Ectodermal cell (in vitro differentiated cells): ENCODE measurements at regions not wholly inside any gene's neighbourhood (a gene's known extent, or its start where the extent isn't known, plus 50 kb on each side); places are given as distances from the start of the nearest gene placed in this dataset.
"Not testable (repeated sequence)": the region's sequence is repeated elsewhere in the genome, so short reads cannot be mapped to it uniquely, and the experiment has no call there.

ENCODE experiments used
- H3K27ac ChIP-seq: 2 replicates; pipeline ENCODE4 v1.7.0; 2013; ENCODE audit warnings: mild to moderate bottlenecking, low read depth, low read length; ENCODE audit not compliant: insufficient read depth, poor library complexity, severe bottlenecking
- H3K27me3 ChIP-seq: 2 replicates; pipeline ENCODE4 v1.7.0; 2013; ENCODE audit warnings: mild to moderate bottlenecking, low read length; ENCODE audit not compliant: insufficient read depth, control insufficient read depth, poor library complexity, severe bottlenecking
- H3K36me3 ChIP-seq: one replicate; pipeline ENCODE4 v1.7.0; 2013; ENCODE audit warnings: low read length; ENCODE audit not compliant: control insufficient read depth, insufficient read depth
- H3K4me1 ChIP-seq: one replicate; pipeline ENCODE4 v1.7.0; 2013; ENCODE audit warnings: low read length; ENCODE audit not compliant: control insufficient read depth, insufficient read depth
- H3K4me3 ChIP-seq: 2 replicates; pipeline ENCODE4 v1.7.0; 2013; ENCODE audit warnings: low read depth, low read length, control low read depth; ENCODE audit not compliant: insufficient read depth
- H3K9me3 ChIP-seq: 2 replicates; pipeline ENCODE4 v1.7.0; 2013; ENCODE audit warnings: mild to moderate bottlenecking, low read length, moderate library complexity; ENCODE audit not compliant: control insufficient read depth
- WGBS, 2 experiments: methylation state at CpG; one replicate each; pipeline ENCODE4 v1.1.7; 2013; ENCODE audit warnings: missing lambda C conversion rate in 2 of 2; 5-methylcytosine and 5-hydroxymethylcytosine counted together

DNA sequence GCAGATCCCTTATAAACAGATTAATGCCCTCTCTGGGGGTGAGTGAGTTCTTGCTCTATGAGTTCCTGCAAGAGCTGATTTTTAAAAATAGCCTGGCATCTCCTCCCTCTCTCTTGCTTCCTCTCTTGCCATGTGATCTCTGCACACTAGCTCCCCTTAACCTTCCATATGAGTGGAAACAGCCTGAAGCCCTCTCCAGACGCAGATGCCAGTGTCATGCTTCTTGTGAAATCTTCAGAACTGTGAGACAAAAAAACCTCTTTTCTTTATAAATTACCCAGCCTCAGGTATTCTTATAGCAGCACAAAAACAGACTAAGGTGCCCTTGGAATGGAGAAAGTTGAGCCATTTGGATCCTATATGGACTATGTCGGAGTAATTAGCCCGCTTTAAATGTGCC, 559.7 kb upstream of the CYLC2 start:
- Histone ChIP-seq H3K9me3 (no peaks in the 10 kb centered on the region), H3K4me3 (no peak overlapping the region), H3K27ac (no peak overlapping the region), H3K27me3 (no peaks in the 10 kb centered on the region), H3K36me3 (no peaks in the 10 kb centered on the region), H3K4me1 (no peaks in the 10 kb centered on the region)
- 78 to 81% methylated on average over 3 of the region's 3 CpGs for WGBS, 2 experiments

DNA sequence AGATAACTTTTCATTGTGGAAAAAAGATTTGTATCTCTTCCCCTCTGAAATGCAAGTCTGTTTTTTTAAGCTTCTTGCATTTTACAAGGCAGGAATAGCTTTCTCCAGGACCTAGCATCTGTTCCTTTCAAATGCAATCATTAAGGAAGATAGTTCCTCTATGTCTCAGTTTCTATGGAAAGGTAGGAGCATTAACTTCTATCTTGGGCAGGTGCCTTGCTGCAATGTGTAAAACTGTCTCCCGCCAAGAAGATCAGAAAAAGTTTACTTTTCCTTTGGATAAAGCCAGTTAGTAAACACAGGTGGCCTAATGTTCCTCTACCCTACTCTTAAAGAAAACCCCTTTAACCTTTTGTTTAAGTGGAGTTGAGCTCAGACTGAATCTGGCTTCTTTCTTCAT, 560.6 kb upstream of the CYLC2 start:
- no peaks in the 10 kb centered on the region for H3K36me3 ChIP-seq
- no peaks in the 10 kb centered on the region for H3K9me3 ChIP-seq
- no peaks in the 10 kb centered on the region for H3K4me1 ChIP-seq
- WGBS, 2 experiments: 78 to 91% methylated on average over 1 of the region's 1 CpG
- no peak overlapping the region for H3K4me3 ChIP-seq
- no peak overlapping the region for H3K27ac ChIP-seq
- H3K27me3 ChIP-seq: no peaks in the 10 kb centered on the region

DNA sequence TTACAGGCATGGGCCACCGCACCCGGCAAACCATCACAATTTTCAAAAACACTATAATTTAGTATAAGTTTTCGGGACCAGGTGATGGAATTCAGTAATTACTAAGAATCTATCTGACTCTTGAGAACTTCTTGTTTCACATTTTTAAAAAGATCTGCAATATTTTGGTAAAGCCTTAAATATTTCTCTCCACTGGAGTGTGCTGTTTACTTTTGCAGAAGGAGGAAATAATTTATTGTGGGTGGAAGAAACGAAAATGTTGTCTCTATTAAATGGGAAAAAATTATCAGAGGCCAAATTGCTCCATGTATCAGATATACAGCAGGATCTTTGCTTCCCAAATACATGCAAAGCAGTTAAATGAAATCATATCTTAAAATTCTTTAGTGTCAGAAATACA, 566.8 kb upstream of the CYLC2 start:
- no peak overlapping the region for H3K4me3 ChIP-seq
- H3K4me1 ChIP-seq: no peaks in the 10 kb centered on the region
- WGBS, 2 experiments: 78 to 83% methylated on average over 4 of the region's 4 CpGs
- H3K9me3 ChIP-seq: no peaks in the 10 kb centered on the region
- H3K27me3 ChIP-seq: no peaks in the 10 kb centered on the region
- no peaks in the 10 kb centered on the region for H3K36me3 ChIP-seq
- no peak overlapping the region for H3K27ac ChIP-seq

DNA sequence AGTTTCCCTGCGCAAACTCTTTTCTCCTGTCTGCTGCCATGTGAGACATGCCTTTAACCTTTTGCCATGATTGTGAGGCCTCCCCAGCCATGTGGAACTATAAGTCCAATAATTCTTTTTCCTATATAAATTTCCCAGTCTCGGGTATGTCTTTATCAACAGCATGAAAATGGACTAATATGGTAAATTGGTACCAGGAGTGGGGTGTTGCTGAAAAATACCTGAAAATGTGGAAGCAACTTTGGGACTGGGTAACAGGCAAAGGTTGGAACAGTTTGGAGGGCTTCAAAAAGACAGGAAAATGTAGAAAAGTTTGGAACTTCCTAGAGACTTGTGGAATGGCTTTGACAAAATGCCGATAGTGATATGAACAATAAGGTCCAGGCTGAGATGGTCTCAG, 578.9 kb upstream of the CYLC2 start:
- H3K4me3 ChIP-seq, H3K9me3 ChIP-seq, H3K27me3 ChIP-seq, H3K36me3 ChIP-seq, H3K27ac ChIP-seq, H3K4me1 ChIP-seq: not testable (repeated sequence)
- WGBS, 2 experiments: 83 to 85% methylated on average over 3 of the region's 3 CpGs

DNA sequence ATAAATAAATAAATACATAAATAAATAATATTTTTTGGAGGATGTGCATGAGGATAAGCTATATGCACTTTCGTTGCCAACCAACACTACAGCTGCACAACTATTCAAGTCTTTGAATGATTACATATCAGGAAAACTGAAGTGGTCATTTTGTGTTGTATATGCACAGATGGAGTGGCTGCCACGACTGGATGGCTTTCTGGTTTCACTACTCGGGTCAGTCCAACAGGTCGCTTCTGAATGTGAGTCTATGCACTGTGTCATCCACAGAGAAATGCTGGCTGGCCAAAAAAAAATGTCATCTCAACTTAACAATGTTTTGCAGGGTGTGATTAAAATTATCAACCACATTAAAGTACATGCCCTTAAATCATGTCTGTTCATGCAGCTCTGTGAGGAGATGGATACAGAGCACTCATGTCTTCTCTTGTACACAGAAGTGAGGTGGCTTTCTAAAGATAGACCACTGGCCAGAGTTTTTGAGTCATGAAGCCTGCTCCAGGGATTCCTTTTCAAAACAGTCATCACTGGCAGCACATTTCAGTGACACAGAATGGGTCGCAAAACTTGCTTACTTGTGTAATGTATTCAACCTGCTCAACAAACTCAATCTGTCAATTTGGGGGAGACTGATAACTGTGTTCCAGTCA, 589.8 kb upstream of the CYLC2 start:
- whole genome bisulfite sequencing, 2 experiments: 79 to 91% methylated on average over 4 to 5 of the region's 5 CpGs
- H3K4me3 ChIP-seq: no peak overlapping the region

DNA sequence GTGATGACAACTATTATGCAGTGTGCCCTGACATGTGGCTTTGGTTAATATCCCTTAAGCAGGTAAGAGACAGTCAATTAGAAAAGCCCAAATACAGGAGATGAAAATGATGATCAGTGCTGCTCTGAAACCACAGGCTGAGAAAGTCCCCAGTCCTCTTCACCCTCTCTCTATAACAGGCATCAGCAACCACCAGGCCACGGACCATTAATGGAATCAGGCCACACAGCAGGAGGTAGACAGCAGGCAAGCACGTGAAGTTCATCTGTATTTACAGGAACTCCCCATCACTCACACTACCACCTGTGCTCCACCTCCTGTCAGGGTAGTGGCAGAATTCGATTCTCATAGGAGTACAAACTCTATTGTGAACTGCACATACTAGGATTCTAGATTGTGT, 591.6 kb upstream of the CYLC2 start:
- H3K4me1 ChIP-seq: no peaks in the 10 kb centered on the region
- H3K36me3 ChIP-seq: no peaks in the 10 kb centered on the region
- H3K27me3 ChIP-seq: no peaks in the 10 kb centered on the region
- 73 to 85% methylated on average over 3 of the region's 3 CpGs for WGBS, 2 experiments
- no peak overlapping the region for H3K27ac ChIP-seq
- H3K9me3 ChIP-seq: peaks cover 2% of the 10 kb centered on the region
- H3K4me3 ChIP-seq: no peak overlapping the region

More for the DNA sequence above, 589.8 kb upstream of the CYLC2 start:
- H3K4me1 ChIP-seq: no peaks in the 10 kb centered on the region
- no peak overlapping the region for H3K27ac ChIP-seq
- no peaks in the 10 kb centered on the region for H3K36me3 ChIP-seq
- no peaks in the 10 kb centered on the region for H3K9me3 ChIP-seq
- H3K27me3 ChIP-seq: no peaks in the 10 kb centered on the region

DNA sequence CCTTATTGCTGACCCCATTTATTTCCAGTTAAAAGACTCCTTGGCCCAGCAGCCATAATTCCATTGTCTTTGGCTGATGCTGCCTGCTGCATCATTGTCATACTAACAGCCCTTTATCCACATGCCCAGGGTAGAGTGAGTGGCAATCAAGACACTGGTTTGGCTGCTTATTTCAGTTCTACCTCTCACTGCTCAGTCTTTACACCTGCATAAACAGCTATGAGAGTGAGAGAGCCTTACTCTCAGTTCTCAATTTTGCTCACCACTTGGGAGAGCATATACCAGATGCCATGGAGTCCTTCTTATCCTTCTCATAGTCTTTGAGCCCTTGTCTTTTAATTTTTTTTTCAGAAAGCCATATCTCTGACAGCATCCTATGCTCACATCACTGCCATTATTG, 596.9 kb upstream of the CYLC2 start:
- no peaks in the 10 kb centered on the region for H3K4me1 ChIP-seq
- H3K36me3 ChIP-seq: no peaks in the 10 kb centered on the region
- H3K4me3 ChIP-seq: no peak overlapping the region
- peaks cover 2% of the 10 kb centered on the region for H3K9me3 ChIP-seq
- no peaks in the 10 kb centered on the region for H3K27me3 ChIP-seq
- H3K27ac ChIP-seq: no peak overlapping the region

DNA sequence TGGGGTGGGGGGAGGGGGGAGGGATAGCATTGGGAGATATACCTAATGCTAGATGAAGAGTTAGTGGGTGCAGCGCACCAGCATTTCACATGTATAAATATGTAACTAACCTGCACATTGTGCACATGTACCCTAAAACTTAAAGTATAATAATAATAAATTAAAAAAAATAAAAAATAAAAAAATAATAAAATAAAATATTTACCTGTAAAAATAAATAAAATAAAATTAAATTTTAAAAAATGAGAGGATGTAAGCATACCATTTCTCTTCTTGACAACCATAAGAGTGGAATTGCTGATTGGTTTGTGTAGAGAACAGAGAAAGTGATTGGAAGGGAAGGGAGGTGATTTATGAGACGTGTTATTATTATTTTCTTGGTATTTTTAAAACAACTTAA, 609.5 kb upstream of the CYLC2 start:
- H3K4me1 ChIP-seq, H3K27me3 ChIP-seq: not testable (repeated sequence)
- WGBS, 2 experiments: no CpG with 5 or more reads among the region's 2 CpGs

DNA sequence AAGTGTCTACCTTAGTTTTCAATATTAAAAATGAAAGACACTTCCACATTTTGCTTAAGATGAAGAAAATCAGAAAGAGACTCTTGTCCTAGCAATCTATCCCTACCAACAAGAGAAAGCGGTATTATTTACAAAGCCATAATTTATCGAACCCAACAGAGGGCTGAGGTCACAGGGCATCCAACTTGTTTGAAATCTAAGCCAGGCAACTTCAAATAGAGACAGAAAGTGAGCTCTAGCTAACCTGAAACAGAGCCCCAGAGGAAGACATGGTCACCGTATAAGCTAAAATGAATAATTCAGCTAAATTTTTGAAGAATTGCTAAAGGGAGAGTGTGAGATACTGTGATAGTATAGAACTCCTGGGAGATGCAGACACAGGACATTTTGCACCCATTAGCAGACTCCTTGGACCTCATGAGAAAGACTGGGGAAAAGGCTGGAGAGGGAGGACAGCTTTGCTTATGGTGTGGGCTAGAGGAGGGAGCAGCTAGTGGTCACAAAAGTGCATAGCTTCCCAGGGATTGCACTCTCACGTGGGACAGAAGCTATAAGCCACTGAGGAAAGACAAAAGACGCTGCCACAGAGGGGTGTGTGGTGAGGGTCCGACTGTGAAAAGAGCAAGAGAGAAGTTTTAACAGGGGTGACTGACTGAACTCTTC, 624.2 kb upstream of the GRIN3A start:
- Histone ChIP-seq H3K4me3 (no peak overlapping the region), H3K9me3 (no peaks in the 10 kb centered on the region), H3K36me3 (no peaks in the 10 kb centered on the region), H3K27me3 (no peaks in the 10 kb centered on the region), H3K27ac (no peak overlapping the region), H3K4me1 (no peaks in the 10 kb centered on the region)
- WGBS, 2 experiments: 60 to 66% methylated on average over 6 of the region's 6 CpGs

More for the DNA sequence above, 609.5 kb upstream of the CYLC2 start:
- H3K4me3 ChIP-seq, H3K9me3 ChIP-seq, H3K36me3 ChIP-seq, H3K27ac ChIP-seq: not testable (repeated sequence)

DNA sequence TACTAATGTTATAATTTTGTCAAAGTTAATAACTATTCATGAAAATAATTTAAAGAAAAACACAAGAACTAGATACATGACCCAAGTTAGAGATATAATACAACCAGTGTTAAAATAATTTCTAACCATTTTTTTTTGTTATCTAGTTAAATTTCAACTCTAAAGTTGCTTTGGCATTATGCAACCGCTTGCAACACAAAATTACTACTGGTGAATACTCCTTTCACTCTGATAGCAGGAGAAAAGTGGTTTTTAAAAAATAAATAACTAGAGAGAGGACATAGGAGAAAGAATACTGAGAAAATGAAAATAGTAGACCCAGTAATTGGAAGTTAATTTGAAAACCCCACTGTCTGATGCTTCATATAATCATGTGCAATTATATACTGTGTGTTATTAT, 622.4 kb upstream of the GRIN3A start:
- no peak overlapping the region for H3K4me3 ChIP-seq
- no peaks in the 10 kb centered on the region for H3K27me3 ChIP-seq
- no peaks in the 10 kb centered on the region for H3K4me1 ChIP-seq
- H3K27ac ChIP-seq: no peak overlapping the region
- no peaks in the 10 kb centered on the region for H3K9me3 ChIP-seq
- no peaks in the 10 kb centered on the region for H3K36me3 ChIP-seq
- no CpG with 5 or more reads among the region's 1 CpG for WGBS, 2 experiments
